ENCODE measurements at regions not wholly inside any gene's neighbourhood (a gene's known extent, or its start where the extent isn't known, plus 50 kb on each side); places are given as distances from the start of the nearest gene placed in this dataset.

DNA sequence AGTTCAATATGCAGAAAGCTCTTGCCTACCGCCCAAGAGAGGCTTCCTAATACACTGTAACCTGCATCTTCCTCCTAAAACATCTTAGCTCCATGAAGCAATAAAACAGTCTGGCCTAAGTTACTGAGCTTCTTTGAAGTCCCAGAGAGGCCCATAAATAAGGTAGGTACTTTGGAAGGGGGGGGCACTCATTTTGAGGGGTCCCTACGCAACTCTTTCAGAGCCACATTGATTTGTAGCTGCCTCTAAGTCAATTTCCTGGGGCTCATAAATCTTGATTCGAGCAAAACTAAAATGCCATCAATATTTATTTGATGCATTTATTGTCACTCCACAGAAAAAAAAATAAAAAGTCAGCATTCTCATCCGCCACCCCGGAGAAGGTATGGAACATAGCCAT lies 60.4 kb upstream of the SIX2 start:
- DNase-seq, result no peak
- H3K36me3 ChIP-seq, result no peaks in the 10 kb centered on the region
- H3K27me3 ChIP-seq (replicated peaks in 1 of 7), result peaks cover 0 to 40% (median 0%) of the 10 kb centered on the region in 7 donors
- 87 to 94% (median 90%) methylated on average over 5 of the region's 5 CpGs for WGBS, 5 donors
- TF ChIP-seq, protein P1, sequence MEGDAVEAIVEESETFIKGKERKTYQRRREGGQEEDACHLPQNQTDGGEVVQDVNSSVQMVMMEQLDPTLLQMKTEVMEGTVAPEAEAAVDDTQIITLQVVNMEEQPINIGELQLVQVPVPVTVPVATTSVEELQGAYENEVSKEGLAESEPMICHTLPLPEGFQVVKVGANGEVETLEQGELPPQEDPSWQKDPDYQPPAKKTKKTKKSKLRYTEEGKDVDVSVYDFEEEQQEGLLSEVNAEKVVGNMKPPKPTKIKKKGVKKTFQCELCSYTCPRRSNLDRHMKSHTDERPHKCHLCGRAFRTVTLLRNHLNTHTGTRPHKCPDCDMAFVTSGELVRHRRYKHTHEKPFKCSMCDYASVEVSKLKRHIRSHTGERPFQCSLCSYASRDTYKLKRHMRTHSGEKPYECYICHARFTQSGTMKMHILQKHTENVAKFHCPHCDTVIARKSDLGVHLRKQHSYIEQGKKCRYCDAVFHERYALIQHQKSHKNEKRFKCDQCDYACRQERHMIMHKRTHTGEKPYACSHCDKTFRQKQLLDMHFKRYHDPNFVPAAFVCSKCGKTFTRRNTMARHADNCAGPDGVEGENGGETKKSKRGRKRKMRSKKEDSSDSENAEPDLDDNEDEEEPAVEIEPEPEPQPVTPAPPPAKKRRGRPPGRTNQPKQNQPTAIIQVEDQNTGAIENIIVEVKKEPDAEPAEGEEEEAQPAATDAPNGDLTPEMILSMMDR (IDR thresholded peaks at IDR 0.05 in 8 of 11, conservative IDR thresholded peaks at IDR 0.05 in 3 of 11), result no peak
- TF ChIP-seq POLR2AphosphoS5 (IDR thresholded peaks at IDR 0.05) (no peak), POLR2A (IDR thresholded peaks at IDR 0.05) (no peak)
- no peak overlapping the region for H3K27ac ChIP-seq
- H3K4me3 ChIP-seq, result no peak overlapping the region
- intact Hi-C loops (cut with DNase I; ENCODE audit: low total_unique reads), result no loop called here
- H3K9me3 ChIP-seq, result no peaks in the 10 kb centered on the region
- no peaks in the 10 kb centered on the region for H3K4me1 ChIP-seq

GRCh38 chr2:45068571-45069140 lies 59.4 kb upstream of the SIX2 start:
- no peaks in the 10 kb centered on the region for H3K9me3 ChIP-seq

DNA sequence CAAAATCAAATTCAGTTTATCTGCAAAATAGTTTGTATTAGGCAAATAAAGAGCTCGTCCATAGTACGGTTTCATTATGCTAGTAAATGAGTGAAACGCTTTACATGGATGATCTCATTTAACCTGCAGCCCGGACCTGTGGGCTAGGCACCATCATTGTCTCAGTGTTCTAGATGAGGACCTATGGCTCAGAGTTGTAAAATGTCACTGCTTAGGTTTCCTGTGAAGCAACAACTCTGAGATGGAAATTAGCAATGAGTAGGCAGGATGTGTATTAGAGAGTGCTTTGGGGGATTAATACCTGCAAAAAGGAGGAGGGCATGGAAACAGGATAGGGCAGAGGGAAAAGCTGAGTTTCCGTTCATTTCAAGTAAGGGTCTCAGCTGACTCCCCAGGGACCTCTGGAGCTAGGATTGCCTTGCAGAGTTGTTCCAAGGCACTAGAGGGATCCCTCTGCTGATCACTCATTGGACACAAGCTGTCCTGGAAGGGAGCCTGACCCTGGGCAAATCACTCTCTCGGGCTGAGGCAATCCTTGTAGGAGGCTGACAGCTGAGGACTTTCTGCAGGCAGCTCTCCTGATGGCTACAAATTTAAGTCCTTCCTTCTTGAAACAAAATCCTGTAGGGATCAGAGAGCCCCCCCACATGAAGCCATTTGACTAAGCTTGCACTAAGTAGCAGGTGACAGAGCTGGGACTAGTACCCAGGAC lies 58.8 kb upstream of the SIX2 start:
- TF ChIP-seq POLR2AphosphoS5 (IDR thresholded peaks at IDR 0.05) (no peak), POLR2A (IDR thresholded peaks at IDR 0.05) (no peak)
- TF ChIP-seq, protein P1 (IDR thresholded peaks at IDR 0.05 in 8 of 11, conservative IDR thresholded peaks at IDR 0.05 in 3 of 11), result no peak
- H3K27me3 ChIP-seq (replicated peaks in 1 of 7), result peaks cover 0 to 37% (median 0%) of the 10 kb centered on the region in 7 donors
- intact Hi-C loops (cut with DNase I; ENCODE audit: low total_unique reads), result no loop called here
- H3K4me3 ChIP-seq, result no peak overlapping the region
- H3K4me1 ChIP-seq, result no peaks in the 10 kb centered on the region
- 73 to 86% (median 83%) methylated on average over 6 of the region's 6 CpGs for WGBS, 5 donors
- no peaks in the 10 kb centered on the region for H3K36me3 ChIP-seq
- H3K27ac ChIP-seq, result no peak overlapping the region
- no peaks in the 10 kb centered on the region for H3K9me3 ChIP-seq
- no peak for DNase-seq

More at GRCh38 chr2:45068571-45069140, 59.4 kb upstream of the SIX2 start:
- Histone ChIP-seq H3K27ac (no peak overlapping the region), H3K4me1 (no peaks in the 10 kb centered on the region), H3K36me3 (no peaks in the 10 kb centered on the region), H3K4me3 (no peak overlapping the region), H3K27me3 (replicated peaks in 1 of 7) (peaks cover 0 to 38% (median 0%) of the 10 kb centered on the region in 7 donors)
- intact Hi-C loops (cut with DNase I; ENCODE audit: low total_unique reads), result no loop called here
- 73 to 92% (median 82%) methylated on average over 8 to 9 of the region's 9 CpGs for WGBS, 5 donors
- no peak for DNase-seq
- TF ChIP-seq, protein P1 (IDR thresholded peaks at IDR 0.05 in 8 of 11, conservative IDR thresholded peaks at IDR 0.05 in 3 of 11), result no peak
- TF ChIP-seq POLR2A (IDR thresholded peaks at IDR 0.05), result no peak
- no peak for TF ChIP-seq POLR2AphosphoS5 (IDR thresholded peaks at IDR 0.05)

Measured in spleen (tissue), 11 donors.